Breast epithelium (tissue), 3 donors: ENCODE measurements at regions not wholly inside any gene's neighbourhood (a gene's known extent, or its start where the extent isn't known, plus 50 kb on each side); places are given as distances from the start of the nearest gene placed in this dataset.

ENCODE experiments used
- POLR2A ChIP-seq: fragments of 450-650 bp; IDR thresholded peaks from one replicate; pipeline ENCODE4 v1.6.1; 2016; ENCODE audit warnings: antibody characterized with exemption, mild to moderate bottlenecking, moderate library complexity
- POLR2AphosphoS5 ChIP-seq, 3 donors: sonication (generic); formaldehyde crosslinking; IDR thresholded peaks; one replicate each; pipeline ENCODE4 v1.6.1; 2017; ENCODE audit warnings: antibody characterized with exemption in 3 of 3
- TF ChIP-seq, protein P1 (sequence below), 3 donors: fragments of 450-650 bp; IDR thresholded peaks; one replicate each; pipeline ENCODE4 v1.5.1; 2016 to 2017; ENCODE audit warnings: antibody characterized with exemption in 3 of 3, mild to moderate bottlenecking in 3 of 3, moderate library complexity in 3 of 3

DNA sequence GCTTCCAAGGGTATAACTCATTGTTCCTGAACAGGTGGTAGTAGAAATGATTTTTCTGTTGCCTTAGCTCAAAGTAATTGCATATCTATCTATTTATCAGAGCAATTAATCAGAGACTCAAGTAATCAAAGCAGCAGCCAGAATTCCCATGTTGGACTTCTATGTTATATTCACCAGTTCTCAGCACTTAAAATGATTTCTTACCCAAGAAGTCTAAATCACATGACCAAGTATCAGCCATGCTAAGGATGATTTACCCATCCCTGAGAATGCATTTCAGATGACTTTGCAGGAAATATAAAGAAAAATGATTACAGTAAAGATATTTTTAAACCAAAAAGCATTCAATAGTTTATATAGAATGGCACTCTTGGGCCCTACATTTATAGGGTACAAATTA is 352.2 kb downstream of the NUP35 start:
- no peak for TF ChIP-seq POLR2A
- TF ChIP-seq, protein P1, sequence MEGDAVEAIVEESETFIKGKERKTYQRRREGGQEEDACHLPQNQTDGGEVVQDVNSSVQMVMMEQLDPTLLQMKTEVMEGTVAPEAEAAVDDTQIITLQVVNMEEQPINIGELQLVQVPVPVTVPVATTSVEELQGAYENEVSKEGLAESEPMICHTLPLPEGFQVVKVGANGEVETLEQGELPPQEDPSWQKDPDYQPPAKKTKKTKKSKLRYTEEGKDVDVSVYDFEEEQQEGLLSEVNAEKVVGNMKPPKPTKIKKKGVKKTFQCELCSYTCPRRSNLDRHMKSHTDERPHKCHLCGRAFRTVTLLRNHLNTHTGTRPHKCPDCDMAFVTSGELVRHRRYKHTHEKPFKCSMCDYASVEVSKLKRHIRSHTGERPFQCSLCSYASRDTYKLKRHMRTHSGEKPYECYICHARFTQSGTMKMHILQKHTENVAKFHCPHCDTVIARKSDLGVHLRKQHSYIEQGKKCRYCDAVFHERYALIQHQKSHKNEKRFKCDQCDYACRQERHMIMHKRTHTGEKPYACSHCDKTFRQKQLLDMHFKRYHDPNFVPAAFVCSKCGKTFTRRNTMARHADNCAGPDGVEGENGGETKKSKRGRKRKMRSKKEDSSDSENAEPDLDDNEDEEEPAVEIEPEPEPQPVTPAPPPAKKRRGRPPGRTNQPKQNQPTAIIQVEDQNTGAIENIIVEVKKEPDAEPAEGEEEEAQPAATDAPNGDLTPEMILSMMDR (IDR thresholded peaks at IDR 0.05) = no peak
- TF ChIP-seq POLR2AphosphoS5 (IDR thresholded peaks at IDR 0.05) = no peak
